KOPT-K1 (cell line): ENCODE measurements at regions not wholly inside any gene's neighbourhood (a gene's known extent, or its start where the extent isn't known, plus 50 kb on each side); places are given as distances from the start of the nearest gene placed in this dataset.
"Not testable (repeated sequence)": the region's sequence is repeated elsewhere in the genome, so short reads cannot be mapped to it uniquely, and the experiment has no call there.

Experiments used
- H3K27ac ChIP-seq: fragments of 200-600 bp; sonication (generic); 2 replicates; pipeline ENCODE4 v1.5.1; 2016; ENCODE audit warnings: antibody characterized with exemption, mild to moderate bottlenecking, low read depth, low read length; ENCODE audit not compliant: poor library complexity, severe bottlenecking
- H3K36me3 ChIP-seq: fragments of 200-600 bp; sonication (generic); 2 replicates; pipeline ENCODE4 v1.5.1; 2017; ENCODE audit warnings: antibody characterized with exemption, mild to moderate bottlenecking, low read length, moderate library complexity; ENCODE audit not compliant: insufficient read depth
- H3K9me3 ChIP-seq: fragments of 200-600 bp; sonication (generic); 2 replicates; pipeline ENCODE4 v1.5.1; 2017; ENCODE audit warnings: antibody characterized with exemption, low read length, mild to moderate bottlenecking; ENCODE audit not compliant: insufficient read depth, poor library complexity, severe bottlenecking

GRCh38 chr1:223949944-223950343, 104.2 kb upstream of the TP53BP2 start:
- not testable (repeated sequence) for H3K9me3 ChIP-seq, H3K27ac ChIP-seq, H3K36me3 ChIP-seq

GRCh38 chr1:223948041-223948440, 102.3 kb upstream of the TP53BP2 start:
- H3K36me3 ChIP-seq, H3K27ac ChIP-seq, H3K9me3 ChIP-seq: not testable (repeated sequence)

GRCh38 chr1:223936592-223936991, 90.8 kb upstream of the TP53BP2 start:
- H3K27ac ChIP-seq, H3K36me3 ChIP-seq, H3K9me3 ChIP-seq: not testable (repeated sequence)

- H3K9me3 ChIP-seq, H3K27ac ChIP-seq, H3K36me3 ChIP-seq: not testable (repeated sequence)
Measured at GRCh38 chr1:223931476-223931875, 85.7 kb upstream of the TP53BP2 start.

- not testable (repeated sequence) for H3K36me3 ChIP-seq, H3K9me3 ChIP-seq, H3K27ac ChIP-seq
Measured at GRCh38 chr1:223920805-223921204, 75.1 kb upstream of the TP53BP2 start.

GRCh38 chr1:223915476-223915875, 69.7 kb upstream of the TP53BP2 start:
- not testable (repeated sequence) for H3K27ac ChIP-seq, H3K9me3 ChIP-seq, H3K36me3 ChIP-seq

- not testable (repeated sequence) for H3K36me3 ChIP-seq, H3K27ac ChIP-seq, H3K9me3 ChIP-seq
Measured at GRCh38 chr1:223913715-223914114, 68.0 kb upstream of the TP53BP2 start.

- H3K9me3 ChIP-seq, H3K27ac ChIP-seq, H3K36me3 ChIP-seq: not testable (repeated sequence)
Measured at GRCh38 chr1:223907943-223908587, 62.3 kb upstream of the TP53BP2 start.

GRCh38 chr1:223903221-223903620, 57.5 kb upstream of the TP53BP2 start:
- not testable (repeated sequence) for H3K36me3 ChIP-seq, H3K27ac ChIP-seq, H3K9me3 ChIP-seq

- H3K9me3 ChIP-seq, H3K27ac ChIP-seq, H3K36me3 ChIP-seq: not testable (repeated sequence)
Measured at GRCh38 chr1:223899775-223900174, 54.0 kb upstream of the TP53BP2 start.

- not testable (repeated sequence) for H3K36me3 ChIP-seq, H3K9me3 ChIP-seq, H3K27ac ChIP-seq
Measured at GRCh38 chr1:223897097-223897496, 51.4 kb upstream of the TP53BP2 start.

- not testable (repeated sequence) for H3K36me3 ChIP-seq, H3K27ac ChIP-seq, H3K9me3 ChIP-seq
Measured at GRCh38 chr1:223895950-223896349, 50.2 kb upstream of the TP53BP2 start.
